ENCODE measurements at regions not wholly inside any gene's neighbourhood (a gene's known extent, or its start where the extent isn't known, plus 50 kb on each side); places are given as distances from the start of the nearest gene placed in this dataset.

DNA sequence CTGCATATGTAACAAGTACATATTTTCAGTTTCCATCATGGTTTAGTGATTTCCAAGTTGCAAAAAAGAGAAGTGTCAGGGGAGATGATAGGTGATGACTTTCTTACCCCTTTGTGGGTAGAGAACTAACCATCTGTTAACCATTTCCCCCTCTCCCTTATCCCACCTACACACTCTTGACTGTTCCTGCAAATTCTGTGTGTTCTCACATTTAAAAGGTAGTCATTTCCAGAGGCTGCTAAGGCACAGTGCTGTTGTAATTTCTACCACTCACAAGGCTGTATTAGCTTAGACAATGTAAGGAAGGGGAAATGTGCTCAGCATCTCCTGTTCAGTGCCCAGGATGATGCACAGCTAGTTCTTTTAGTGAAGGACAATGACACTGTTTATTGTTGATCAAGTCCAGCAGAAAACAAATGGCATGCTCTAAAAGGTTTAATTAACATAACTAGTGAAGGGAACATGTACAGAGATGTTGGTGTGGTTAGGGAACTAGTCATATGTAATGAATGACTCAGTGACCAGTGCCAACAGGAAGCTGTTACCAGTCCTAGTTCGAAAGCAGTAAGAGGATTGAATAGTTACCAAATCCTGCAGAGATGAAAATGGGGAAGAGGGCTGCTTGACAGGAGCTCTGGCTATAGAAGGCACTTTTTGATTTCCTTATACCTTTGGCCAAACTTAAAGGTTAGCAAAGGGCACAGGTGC is 165.1 kb downstream of the PLK2 start:
- TF ChIP-seq POLR2AphosphoS5 (IDR thresholded peaks at IDR 0.05; ENCODE audit: low read depth, low read length), result no peak
- no peak for TF ChIP-seq POLR2A (IDR thresholded peaks at IDR 0.05; ENCODE audit: low read depth, low read length)
- no peak for TF ChIP-seq PAX5 (IDR thresholded peaks at IDR 0.05; ENCODE audit: insufficient read depth, low read length, severe bottlenecking)
